PFSK-1 (cell line): ENCODE measurements at regions not wholly inside any gene's neighbourhood (a gene's known extent, or its start where the extent isn't known, plus 50 kb on each side); places are given as distances from the start of the nearest gene placed in this dataset.

Experiments
- FOXP2 ChIP-seq: optimal IDR thresholded peaks from 2 replicates; pipeline ENCODE3; 2011; ENCODE audit warnings: borderline replicate concordance, control low read depth, inconsistent platforms; ENCODE audit not compliant: insufficient read depth; ENCODE audit errors: extremely low read length, extremely low read depth
- POLR2AphosphoS5 ChIP-seq: IDR thresholded peaks from 2 replicates; pipeline ENCODE4 v1.6.1; 2012; ENCODE audit warnings: low read depth, mild to moderate bottlenecking, control low read depth, low read length, moderate library complexity
- SIN3A ChIP-seq: IDR thresholded peaks from 2 replicates; pipeline ENCODE4 v1.6.1; 2012; ENCODE audit warnings: mild to moderate bottlenecking, low read length, moderate library complexity, borderline replicate concordance; ENCODE audit not compliant: insufficient read depth
- TAF1 ChIP-seq: IDR thresholded peaks from 2 replicates; pipeline ENCODE4 v1.6.1; 2012; ENCODE audit warnings: low read length, control low read depth, borderline replicate concordance; ENCODE audit not compliant: insufficient read depth
- TF ChIP-seq, protein P1 (sequence below), 2 experiments: IDR thresholded peaks; 2 replicates each; pipeline versions ENCODE4 v1.6.1 to v1.8.0; 2011 to 2012; ENCODE audit warnings: low read depth in 2 of 2, low read length in 2 of 2, control low read depth in 1 of 2, inconsistent platforms in 1 of 2, mild to moderate bottlenecking in 1 of 2, moderate library complexity in 1 of 2; ENCODE audit not compliant: insufficient read depth in 1 of 2

DNA sequence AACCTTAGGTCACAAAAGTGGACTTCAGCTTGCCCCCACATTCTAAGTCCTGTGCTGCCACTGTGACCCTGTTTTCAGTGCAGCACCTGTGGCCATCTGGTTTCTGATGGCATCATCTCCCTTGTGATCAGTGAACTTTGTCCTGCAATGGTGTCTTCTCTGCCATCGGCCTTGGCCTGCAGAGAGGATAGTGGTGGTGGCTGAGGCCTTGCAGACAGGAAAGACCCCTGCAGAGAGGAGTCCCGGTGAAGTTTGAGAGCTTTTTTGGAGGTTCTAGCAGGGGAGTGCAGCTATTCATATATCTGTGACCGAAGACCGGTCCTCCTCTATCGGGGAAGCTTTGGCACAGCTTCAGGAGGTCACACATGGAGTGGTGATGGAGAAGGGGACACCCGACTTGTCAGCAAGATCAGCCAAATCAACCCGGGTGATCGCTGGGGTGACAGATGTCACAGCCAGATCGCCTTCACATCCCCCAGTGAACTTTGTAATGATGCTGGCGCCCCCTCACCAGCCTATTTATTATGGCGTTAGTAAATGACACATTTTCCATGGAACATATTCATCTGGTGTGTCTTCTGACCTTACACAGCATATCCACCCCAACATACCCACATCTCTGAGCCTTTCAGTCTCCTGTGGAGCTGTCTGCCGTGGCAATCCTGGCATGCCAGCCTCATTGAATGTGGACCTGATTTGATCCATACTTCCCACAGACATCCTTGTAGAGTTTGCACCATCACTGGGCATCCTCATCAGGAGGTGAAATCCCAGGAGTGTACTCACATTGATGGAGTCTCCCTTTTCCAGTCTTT, 136.1 kb downstream of the PAPOLA start:
- no peak for TF ChIP-seq SIN3A
- TF ChIP-seq POLR2AphosphoS5, result no peak
- no peak for TF ChIP-seq TAF1
- TF ChIP-seq, protein P1, sequence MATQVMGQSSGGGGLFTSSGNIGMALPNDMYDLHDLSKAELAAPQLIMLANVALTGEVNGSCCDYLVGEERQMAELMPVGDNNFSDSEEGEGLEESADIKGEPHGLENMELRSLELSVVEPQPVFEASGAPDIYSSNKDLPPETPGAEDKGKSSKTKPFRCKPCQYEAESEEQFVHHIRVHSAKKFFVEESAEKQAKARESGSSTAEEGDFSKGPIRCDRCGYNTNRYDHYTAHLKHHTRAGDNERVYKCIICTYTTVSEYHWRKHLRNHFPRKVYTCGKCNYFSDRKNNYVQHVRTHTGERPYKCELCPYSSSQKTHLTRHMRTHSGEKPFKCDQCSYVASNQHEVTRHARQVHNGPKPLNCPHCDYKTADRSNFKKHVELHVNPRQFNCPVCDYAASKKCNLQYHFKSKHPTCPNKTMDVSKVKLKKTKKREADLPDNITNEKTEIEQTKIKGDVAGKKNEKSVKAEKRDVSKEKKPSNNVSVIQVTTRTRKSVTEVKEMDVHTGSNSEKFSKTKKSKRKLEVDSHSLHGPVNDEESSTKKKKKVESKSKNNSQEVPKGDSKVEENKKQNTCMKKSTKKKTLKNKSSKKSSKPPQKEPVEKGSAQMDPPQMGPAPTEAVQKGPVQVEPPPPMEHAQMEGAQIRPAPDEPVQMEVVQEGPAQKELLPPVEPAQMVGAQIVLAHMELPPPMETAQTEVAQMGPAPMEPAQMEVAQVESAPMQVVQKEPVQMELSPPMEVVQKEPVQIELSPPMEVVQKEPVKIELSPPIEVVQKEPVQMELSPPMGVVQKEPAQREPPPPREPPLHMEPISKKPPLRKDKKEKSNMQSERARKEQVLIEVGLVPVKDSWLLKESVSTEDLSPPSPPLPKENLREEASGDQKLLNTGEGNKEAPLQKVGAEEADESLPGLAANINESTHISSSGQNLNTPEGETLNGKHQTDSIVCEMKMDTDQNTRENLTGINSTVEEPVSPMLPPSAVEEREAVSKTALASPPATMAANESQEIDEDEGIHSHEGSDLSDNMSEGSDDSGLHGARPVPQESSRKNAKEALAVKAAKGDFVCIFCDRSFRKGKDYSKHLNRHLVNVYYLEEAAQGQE (IDR thresholded peaks at IDR 0.05; ENCODE audit: insufficient read depth in 1 of 2, low read depth in 2 of 2, low read length in 2 of 2), result no peak
- no peak for TF ChIP-seq FOXP2

DNA sequence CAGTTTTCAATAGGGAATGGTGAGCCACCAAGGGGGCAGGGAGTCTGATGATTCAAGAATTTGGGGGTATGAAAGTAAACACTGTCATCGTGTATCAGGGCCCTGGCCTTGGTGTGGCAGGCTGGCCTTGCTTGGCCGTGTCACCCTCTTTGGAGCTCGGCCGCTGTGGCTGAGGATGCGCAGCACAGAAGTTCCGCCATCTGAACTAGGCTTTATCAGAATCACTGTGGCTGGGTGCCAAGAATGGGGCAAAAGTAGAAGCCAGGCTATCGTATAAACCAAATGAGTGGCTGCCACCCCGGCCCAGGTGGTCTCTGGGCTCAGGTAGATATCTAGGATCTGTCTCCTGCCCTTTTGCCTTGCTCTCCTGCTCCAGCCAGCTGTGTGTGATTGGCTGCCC, 137.4 kb downstream of the PAPOLA start:
- no peak for TF ChIP-seq POLR2AphosphoS5
- TF ChIP-seq TAF1, result no peak
- TF ChIP-seq, protein P1 (IDR thresholded peaks at IDR 0.05; ENCODE audit: insufficient read depth in 1 of 2, low read depth in 2 of 2, low read length in 2 of 2), result no peak
- no peak for TF ChIP-seq SIN3A
- no peak for TF ChIP-seq FOXP2

DNA sequence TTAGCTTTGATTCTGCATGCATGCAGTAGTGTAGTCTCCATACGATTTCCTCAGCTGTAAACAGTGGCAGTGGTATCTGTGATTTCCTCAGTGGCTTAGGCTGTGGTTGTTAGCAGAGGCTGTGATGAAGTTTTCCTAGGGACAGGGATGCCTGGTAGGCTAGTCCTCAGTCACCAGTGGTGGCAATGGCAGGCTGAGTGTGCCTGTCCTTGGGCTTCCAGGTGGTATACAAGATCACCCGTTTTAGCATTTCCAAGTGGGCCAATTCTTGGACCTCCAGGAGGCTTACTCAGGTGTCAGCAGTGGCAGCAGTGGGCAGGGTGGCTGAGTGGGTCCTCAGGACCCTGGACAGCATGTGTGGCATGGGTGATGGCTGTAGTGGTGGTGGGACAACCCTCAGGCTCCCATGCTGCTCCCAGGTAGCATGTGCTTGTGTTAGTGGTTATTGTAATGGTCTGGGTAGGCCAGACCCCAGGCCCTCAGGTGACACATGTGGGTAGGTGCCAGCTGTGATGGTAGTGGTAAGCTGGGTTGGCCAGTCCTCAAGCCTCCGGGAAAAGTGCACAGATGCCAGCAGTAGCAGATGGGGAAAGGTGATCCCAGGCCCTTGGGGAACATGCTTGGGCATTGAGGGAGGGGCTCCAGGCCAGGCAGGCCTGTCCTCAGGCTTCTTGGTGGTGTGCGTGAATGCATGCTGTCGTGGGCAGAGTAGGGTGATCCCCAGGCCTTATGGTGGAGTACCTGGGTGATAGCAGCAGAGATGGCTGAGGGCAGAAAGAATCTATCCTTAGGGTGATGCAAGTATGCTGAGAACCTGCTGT, 146.5 kb downstream of the PAPOLA start:
- TF ChIP-seq, protein P1 (IDR thresholded peaks at IDR 0.05; ENCODE audit: insufficient read depth in 1 of 2, low read depth in 2 of 2, low read length in 2 of 2), result peak in 1 of 2 experiments; percentile 35; a peak in 1 of 4 replicates
- no peak for TF ChIP-seq FOXP2

DNA sequence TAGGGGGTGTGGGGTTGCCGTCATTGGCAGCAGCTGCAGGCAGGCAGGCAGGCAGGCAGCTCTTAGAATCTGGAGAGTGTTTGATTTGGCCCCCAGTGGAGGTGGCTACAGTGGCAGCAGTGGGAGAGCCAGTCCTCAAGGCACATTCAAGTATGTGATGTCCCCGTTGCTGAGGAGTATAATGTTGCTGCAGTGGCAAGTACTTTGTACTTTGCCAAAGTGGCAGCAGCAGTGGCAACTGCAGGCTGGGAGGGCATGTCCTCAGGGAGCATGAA, 147.1 kb downstream of the PAPOLA start:
- TF ChIP-seq, protein P1 (IDR thresholded peaks at IDR 0.05; ENCODE audit: insufficient read depth in 1 of 2, low read depth in 2 of 2, low read length in 2 of 2), result no peak
- TF ChIP-seq FOXP2 (no peak), POLR2AphosphoS5 (no peak), SIN3A (no peak), TAF1 (no peak)
